WI38 (cell line): ENCODE measurements at regions not wholly inside any gene's neighbourhood (a gene's known extent, or its start where the extent isn't known, plus 50 kb on each side); places are given as distances from the start of the nearest gene placed in this dataset.

Source experiments
- H3K4me3 ChIP-seq: 2 replicates; pipeline ENCODE4 v1.5.1; 2011; ENCODE audit warnings: low read depth, mild to moderate bottlenecking, control low read depth, low read length
- TF ChIP-seq, protein P1 (sequence below): IDR thresholded peaks from 2 replicates; pipeline ENCODE4 v1.5.1; 2012; ENCODE audit warnings: low read depth, mild to moderate bottlenecking, control low read depth, low read length

DNA sequence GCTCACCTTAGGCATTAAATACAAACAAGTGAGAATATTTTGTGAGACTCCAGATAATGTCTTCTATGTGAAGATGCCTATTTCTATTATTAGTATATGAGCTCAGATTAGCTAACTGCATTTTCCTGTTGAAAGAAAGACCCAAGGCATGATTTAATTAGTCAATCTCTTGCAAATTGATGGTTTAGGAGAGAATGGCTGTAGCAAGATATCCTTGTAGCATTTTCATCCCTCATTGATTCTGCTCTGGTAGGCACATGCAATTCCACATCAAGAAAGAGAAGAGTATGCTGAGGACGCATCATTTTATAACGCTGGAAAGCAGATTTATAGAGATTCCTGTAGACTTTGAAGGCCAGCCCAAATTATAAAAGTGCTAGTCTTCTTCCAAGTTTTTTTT is 332.0 kb downstream of the SOX11 start:
- no peak overlapping the region for H3K4me3 ChIP-seq
- TF ChIP-seq, protein P1, sequence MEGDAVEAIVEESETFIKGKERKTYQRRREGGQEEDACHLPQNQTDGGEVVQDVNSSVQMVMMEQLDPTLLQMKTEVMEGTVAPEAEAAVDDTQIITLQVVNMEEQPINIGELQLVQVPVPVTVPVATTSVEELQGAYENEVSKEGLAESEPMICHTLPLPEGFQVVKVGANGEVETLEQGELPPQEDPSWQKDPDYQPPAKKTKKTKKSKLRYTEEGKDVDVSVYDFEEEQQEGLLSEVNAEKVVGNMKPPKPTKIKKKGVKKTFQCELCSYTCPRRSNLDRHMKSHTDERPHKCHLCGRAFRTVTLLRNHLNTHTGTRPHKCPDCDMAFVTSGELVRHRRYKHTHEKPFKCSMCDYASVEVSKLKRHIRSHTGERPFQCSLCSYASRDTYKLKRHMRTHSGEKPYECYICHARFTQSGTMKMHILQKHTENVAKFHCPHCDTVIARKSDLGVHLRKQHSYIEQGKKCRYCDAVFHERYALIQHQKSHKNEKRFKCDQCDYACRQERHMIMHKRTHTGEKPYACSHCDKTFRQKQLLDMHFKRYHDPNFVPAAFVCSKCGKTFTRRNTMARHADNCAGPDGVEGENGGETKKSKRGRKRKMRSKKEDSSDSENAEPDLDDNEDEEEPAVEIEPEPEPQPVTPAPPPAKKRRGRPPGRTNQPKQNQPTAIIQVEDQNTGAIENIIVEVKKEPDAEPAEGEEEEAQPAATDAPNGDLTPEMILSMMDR = no peak

DNA sequence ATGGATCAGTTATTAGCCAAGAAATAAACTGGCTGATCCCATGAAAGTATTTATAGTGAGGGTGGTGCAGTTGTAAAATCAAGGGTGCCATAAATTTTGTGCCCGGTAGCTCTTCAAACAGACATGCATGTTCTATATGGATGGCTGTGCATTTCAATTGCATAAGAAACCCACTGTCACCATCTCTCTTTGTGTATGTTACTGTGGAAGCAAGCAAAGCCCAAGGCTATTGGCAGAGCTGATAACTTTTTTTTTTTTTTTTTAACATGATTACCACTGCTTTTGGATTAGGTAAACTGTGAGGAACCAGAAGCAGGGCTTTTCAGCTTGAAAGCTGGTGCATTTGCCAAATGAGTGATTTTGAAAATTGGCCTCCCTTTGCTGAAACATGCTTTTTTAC is 332.6 kb downstream of the SOX11 start:
- H3K4me3 ChIP-seq = no peak overlapping the region
- TF ChIP-seq, protein P1 = no peak

DNA sequence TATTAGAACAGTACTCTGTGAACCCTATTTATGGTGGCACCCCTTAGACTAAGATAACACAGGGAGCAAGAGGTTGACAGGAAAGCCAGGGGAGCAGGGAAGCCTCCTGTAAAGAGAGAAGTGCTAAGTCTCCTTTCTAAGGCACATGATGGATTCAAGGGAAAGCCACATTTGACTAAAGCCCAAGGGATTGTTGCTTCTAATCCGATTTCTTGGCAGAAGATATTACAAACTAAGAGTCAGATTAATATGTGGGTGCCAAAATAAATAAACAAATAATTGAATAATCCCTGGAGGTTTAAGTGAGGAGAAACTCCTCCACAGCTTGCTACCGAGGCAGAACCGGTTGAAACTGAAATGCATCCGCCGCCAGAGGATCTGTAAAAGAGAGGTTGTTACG is 333.2 kb downstream of the SOX11 start:
- TF ChIP-seq, protein P1 = no peak
- no peak overlapping the region for H3K4me3 ChIP-seq

DNA sequence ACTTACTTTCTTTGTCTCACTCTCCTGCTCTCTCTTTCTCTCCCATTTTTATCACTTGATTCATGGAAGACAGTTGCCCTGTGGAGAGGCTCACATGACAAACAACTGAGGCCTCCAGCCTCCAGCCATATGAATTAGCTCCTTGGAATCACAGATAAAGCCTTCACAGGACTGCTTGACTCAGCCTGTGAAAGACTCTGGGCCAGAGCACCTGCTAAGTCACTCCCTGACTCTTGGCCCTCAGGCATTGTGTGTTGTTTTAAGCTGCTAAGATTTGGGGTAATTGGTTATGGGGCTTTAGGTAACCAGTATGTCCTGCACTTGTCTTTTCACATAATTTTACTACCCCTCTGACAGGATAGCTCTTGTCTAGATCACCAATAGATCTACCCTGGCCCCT is 334.9 kb downstream of the SOX11 start:
- H3K4me3 ChIP-seq = no peak overlapping the region
- TF ChIP-seq, protein P1 = no peak

DNA sequence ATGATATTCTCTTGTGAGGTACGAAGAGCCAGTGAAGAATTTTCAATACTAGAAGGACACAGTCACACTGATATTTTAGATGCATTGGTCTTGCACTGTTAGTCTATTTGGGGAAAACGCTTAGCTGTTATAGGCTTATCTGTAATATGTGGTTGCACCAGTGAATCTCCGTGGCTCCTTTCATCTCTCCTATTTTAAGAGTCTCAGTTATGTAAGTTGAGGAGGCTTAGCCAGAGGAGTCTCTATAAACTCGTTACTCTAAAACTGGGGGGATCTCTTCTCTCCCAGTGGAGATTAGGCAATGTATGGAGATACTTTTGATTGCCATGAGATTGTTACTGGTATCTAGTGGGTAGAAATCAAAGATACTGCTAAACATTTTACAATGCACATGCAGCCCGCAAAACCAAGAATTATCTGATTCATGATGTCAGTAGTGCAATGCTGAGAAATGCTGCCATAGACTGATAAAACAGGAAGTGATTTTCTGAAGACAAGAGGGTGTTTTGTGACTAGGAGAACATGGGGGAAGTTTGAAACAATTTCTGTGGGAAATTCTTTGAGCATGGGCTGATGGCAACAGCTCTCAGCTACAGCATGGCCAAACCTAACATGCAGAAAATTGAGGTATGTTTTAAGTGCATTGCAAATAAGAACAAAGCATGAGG is 339.1 kb downstream of the SOX11 start:
- TF ChIP-seq, protein P1 = no peak
- no peak overlapping the region for H3K4me3 ChIP-seq

DNA sequence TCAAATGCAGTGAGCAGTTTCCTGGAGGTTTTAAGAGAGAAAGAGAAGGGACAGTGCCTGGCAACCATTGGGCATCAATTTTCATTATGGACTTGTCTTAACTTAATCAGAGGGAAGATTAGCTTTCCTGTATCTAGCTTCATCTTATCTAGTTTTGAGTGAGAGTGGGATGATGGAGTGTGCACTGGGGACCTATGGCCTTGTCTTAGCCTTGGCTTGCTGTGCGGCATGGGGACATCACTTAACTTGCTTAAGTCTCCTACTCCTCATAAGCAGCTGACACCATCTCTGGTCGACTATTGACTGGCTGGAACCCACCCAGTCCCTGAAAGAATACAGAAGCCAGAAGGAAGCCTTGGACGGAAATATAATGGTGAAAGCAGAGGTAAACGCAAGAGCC is 344.0 kb downstream of the SOX11 start:
- TF ChIP-seq, protein P1 = no peak
- H3K4me3 ChIP-seq = no peak overlapping the region

DNA sequence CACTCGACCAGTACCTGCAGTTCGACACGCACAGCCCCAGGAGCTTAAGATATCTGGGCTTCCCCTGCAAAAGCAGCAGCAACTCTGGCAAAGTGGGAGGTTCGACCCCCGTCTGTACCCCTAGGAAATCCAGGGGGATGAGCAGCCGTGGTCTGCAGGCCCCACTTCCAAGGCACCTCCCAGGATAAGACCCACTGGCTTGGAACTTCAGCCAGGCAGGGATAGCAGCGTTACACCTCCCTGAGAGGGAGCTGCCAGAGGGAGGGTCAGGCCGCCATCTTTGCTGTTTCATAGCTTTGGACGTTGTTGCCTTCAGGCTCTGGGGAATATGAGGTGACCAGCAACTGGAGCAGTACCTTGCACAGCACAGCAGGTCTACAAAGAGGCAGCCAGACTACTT is 351.1 kb downstream of the SOX11 start:
- no peak overlapping the region for H3K4me3 ChIP-seq
- TF ChIP-seq, protein P1 = no peak
